GM12874 (cell line): ENCODE measurements at regions not wholly inside any gene's neighbourhood (a gene's known extent, or its start where the extent isn't known, plus 50 kb on each side); places are given as distances from the start of the nearest gene placed in this dataset.

Source experiments
- TF ChIP-seq, protein P1 (sequence below): IDR thresholded peaks from 2 replicates; pipeline ENCODE4 v1.5.1; 2011; ENCODE audit warnings: low read depth, mild to moderate bottlenecking, control low read depth, low read length, moderate library complexity; ENCODE audit not compliant: insufficient read depth

GRCh38 chr2:84194181-84194580 is 264.9 kb downstream of the SUCLG1 start:
- TF ChIP-seq, protein P1, sequence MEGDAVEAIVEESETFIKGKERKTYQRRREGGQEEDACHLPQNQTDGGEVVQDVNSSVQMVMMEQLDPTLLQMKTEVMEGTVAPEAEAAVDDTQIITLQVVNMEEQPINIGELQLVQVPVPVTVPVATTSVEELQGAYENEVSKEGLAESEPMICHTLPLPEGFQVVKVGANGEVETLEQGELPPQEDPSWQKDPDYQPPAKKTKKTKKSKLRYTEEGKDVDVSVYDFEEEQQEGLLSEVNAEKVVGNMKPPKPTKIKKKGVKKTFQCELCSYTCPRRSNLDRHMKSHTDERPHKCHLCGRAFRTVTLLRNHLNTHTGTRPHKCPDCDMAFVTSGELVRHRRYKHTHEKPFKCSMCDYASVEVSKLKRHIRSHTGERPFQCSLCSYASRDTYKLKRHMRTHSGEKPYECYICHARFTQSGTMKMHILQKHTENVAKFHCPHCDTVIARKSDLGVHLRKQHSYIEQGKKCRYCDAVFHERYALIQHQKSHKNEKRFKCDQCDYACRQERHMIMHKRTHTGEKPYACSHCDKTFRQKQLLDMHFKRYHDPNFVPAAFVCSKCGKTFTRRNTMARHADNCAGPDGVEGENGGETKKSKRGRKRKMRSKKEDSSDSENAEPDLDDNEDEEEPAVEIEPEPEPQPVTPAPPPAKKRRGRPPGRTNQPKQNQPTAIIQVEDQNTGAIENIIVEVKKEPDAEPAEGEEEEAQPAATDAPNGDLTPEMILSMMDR: no peak

DNA sequence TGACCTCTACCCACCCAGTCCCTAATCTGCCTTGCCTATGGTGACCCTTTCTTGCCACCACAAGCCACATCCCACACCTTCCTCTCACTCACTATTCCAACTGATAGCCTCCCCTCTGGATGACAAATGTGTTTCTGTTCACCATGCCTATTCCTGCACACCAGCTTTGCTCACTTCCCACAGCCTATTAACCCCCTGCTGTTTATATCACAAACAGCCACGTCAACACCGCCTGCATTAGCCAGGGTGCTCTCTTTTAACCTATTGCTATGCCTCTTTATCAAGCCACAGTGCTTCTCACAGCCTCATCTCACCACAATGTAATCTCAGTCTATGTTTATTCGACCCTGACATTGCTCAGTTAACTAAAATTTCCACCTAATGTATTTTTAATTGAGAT is 271.8 kb downstream of the SUCLG1 start:
- TF ChIP-seq, protein P1: no peak

GRCh38 chr2:84181927-84182326 is 277.2 kb downstream of the SUCLG1 start:
- TF ChIP-seq, protein P1: no peak

- TF ChIP-seq, protein P1: no peak
Measured at GRCh38 chr2:84177733-84178132, 281.3 kb downstream of the SUCLG1 start.

- TF ChIP-seq, protein P1: no peak
Measured at GRCh38 chr2:84175970-84176369, 283.1 kb downstream of the SUCLG1 start.

- TF ChIP-seq, protein P1: no peak
Measured at GRCh38 chr2:84175340-84175739, 283.7 kb downstream of the SUCLG1 start.

- TF ChIP-seq, protein P1: no peak
Measured at GRCh38 chr2:84173041-84173440, 286.0 kb downstream of the SUCLG1 start.

DNA sequence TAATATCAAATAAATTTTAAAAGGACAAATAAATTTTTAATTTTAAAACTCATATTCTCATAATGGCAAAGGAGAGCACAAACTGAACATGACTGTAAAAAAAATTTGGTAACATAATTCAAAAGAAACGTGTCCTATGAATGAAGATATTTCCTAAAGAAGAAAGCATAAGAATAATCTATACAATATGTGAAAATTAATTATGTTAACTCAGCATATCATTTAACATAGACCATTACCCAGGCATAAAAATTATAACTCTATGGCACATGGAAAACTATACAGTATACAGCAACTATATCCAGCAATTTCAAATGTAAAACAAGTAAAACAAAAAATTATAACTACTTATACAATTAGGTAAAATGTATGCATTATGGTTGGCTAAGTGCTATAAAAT is 288.1 kb downstream of the SUCLG1 start:
- TF ChIP-seq, protein P1: no peak
